Endothelial cell (in vitro differentiated cells): ENCODE measurements at regions not wholly inside any gene's neighbourhood (a gene's known extent, or its start where the extent isn't known, plus 50 kb on each side); places are given as distances from the start of the nearest gene placed in this dataset.

Experiments
- DNase-seq: peaks from one replicate; pipeline ENCODE4 v3.0.0; 2021; ENCODE audit warnings: low spot score
- H3K27ac Mint-ChIP-seq: one replicate; pipeline ENCODE4 v1.8.0; 2021; ENCODE audit warnings: mixed read lengths, inconsistent platforms; ENCODE audit not compliant: unreplicated experiment
- H3K27me3 Mint-ChIP-seq: one replicate; pipeline ENCODE4 v1.8.0; 2021; ENCODE audit warnings: mild to moderate bottlenecking, moderate library complexity, mixed read lengths, inconsistent platforms; ENCODE audit not compliant: unreplicated experiment
- H3K36me3 Mint-ChIP-seq: one replicate; pipeline ENCODE4 v1.8.0; 2021; ENCODE audit warnings: mild to moderate bottlenecking, low read depth, mixed read lengths, inconsistent platforms; ENCODE audit not compliant: unreplicated experiment
- H3K4me1 Mint-ChIP-seq: one replicate; pipeline ENCODE4 v1.8.0; 2021; ENCODE audit warnings: mild to moderate bottlenecking, mixed read lengths, inconsistent platforms; ENCODE audit not compliant: unreplicated experiment
- H3K4me3 Mint-ChIP-seq: one replicate; pipeline ENCODE4 v1.8.0; 2021; ENCODE audit warnings: mild to moderate bottlenecking, mixed read lengths, inconsistent platforms; ENCODE audit not compliant: unreplicated experiment
- H3K9me3 Mint-ChIP-seq: one replicate; pipeline ENCODE4 v1.8.0; 2021; ENCODE audit warnings: mixed read lengths, inconsistent platforms; ENCODE audit not compliant: unreplicated experiment
- CTCF ChIP-seq: fragments of 200-600 bp; sonication (generic); IDR thresholded peaks from one replicate; pipeline ENCODE4 v1.5.0; 2021; ENCODE audit warnings: antibody characterized with exemption; ENCODE audit not compliant: unreplicated experiment

- peaks cover 2% of the 10 kb centered on the region for H3K4me1 Mint-ChIP-seq
- no peak for DNase-seq
- no peak for TF ChIP-seq CTCF
- H3K27ac Mint-ChIP-seq = no peak overlapping the region
- H3K27me3 Mint-ChIP-seq = no peaks in the 10 kb centered on the region
- no peaks in the 10 kb centered on the region for H3K36me3 Mint-ChIP-seq
- H3K4me3 Mint-ChIP-seq = no peak overlapping the region
- H3K9me3 Mint-ChIP-seq = no peaks in the 10 kb centered on the region
Observed at GRCh38 chr2:160720098-160720497, 226.5 kb upstream of the RBMS1 start.

- no peak for TF ChIP-seq CTCF
- Mint-ChIP-seq H3K36me3 (no peaks in the 10 kb centered on the region), H3K4me1 (peaks cover 2% of the 10 kb centered on the region), H3K9me3 (no peaks in the 10 kb centered on the region), H3K4me3 (no peak overlapping the region), H3K27ac (no peak overlapping the region), H3K27me3 (no peaks in the 10 kb centered on the region)
- no peak for DNase-seq
Observed at GRCh38 chr2:160721089-160722040, 227.8 kb upstream of the RBMS1 start.

- Mint-ChIP-seq H3K4me3 (no peak overlapping the region), H3K4me1 (no peaks in the 10 kb centered on the region), H3K9me3 (no peaks in the 10 kb centered on the region), H3K27me3 (no peaks in the 10 kb centered on the region), H3K36me3 (no peaks in the 10 kb centered on the region), H3K27ac (no peak overlapping the region)
- DNase-seq = no peak
- no peak for TF ChIP-seq CTCF
Observed at GRCh38 chr2:160726046-160726445, 232.4 kb upstream of the RBMS1 start.

GRCh38 chr2:160730296-160730995 lies 236.8 kb upstream of the RBMS1 start:
- TF ChIP-seq CTCF = no peak
- no peaks in the 10 kb centered on the region for H3K9me3 Mint-ChIP-seq
- H3K27me3 Mint-ChIP-seq = no peaks in the 10 kb centered on the region
- H3K27ac Mint-ChIP-seq = no peak overlapping the region
- H3K4me3 Mint-ChIP-seq = no peak overlapping the region
- no peaks in the 10 kb centered on the region for H3K4me1 Mint-ChIP-seq
- DNase-seq = no peak
- H3K36me3 Mint-ChIP-seq = no peaks in the 10 kb centered on the region

GRCh38 chr2:160731415-160731814 lies 237.8 kb upstream of the RBMS1 start:
- TF ChIP-seq CTCF = no peak
- no peak overlapping the region for H3K27ac Mint-ChIP-seq

More at GRCh38 chr2:160731415-160731814, 237.8 kb upstream of the RBMS1 start:
- H3K4me1 Mint-ChIP-seq = no peaks in the 10 kb centered on the region
- no peak overlapping the region for H3K4me3 Mint-ChIP-seq
- no peaks in the 10 kb centered on the region for H3K27me3 Mint-ChIP-seq
- DNase-seq = no peak
- H3K9me3 Mint-ChIP-seq = no peaks in the 10 kb centered on the region
- H3K36me3 Mint-ChIP-seq = no peaks in the 10 kb centered on the region
